ENCODE measurements at regions not wholly inside any gene's neighbourhood (a gene's known extent, or its start where the extent isn't known, plus 50 kb on each side); places are given as distances from the start of the nearest gene placed in this dataset.

GRCh38 chr1:163897412-163898155 is 575.8 kb downstream of the NUF2 start:
- intact Hi-C loops (cut with micrococcal nuclease; ENCODE audit: unreplicated experiment), result no loop called here
- no peak for DNase-seq (ENCODE audit: low read depth, low spot score)
- no peak for ATAC-seq

GRCh38 chr1:163906283-163906682 is 584.5 kb downstream of the NUF2 start:
- Histone ChIP-seq H3K9me3 (ENCODE audit: control insufficient read depth, insufficient read depth, low read depth, low read length) (no peaks in the 10 kb centered on the region), H3K4me1 (ENCODE audit: control insufficient read depth, insufficient read depth, low read length) (no peaks in the 10 kb centered on the region), H3K27me3 (ENCODE audit: control insufficient read depth, insufficient read depth, low read length) (no peaks in the 10 kb centered on the region), H3K36me3 (ENCODE audit: control insufficient read depth, insufficient read depth, low read length) (no peaks in the 10 kb centered on the region), H3K27ac (ENCODE audit: low read length) (no peak overlapping the region), H3K4me3 (ENCODE audit: low read depth in 2 of 2, low read length in 2 of 2) (no peak overlapping the region)
- TF ChIP-seq TCF7L2 (IDR thresholded peaks at IDR 0.05; ENCODE audit: low read depth, low read length) (no peak), SIN3A (IDR thresholded peaks at IDR 0.05; ENCODE audit: borderline replicate concordance, insufficient read depth, low read depth, low read length) (no peak), POLR2AphosphoS5 (IDR thresholded peaks at IDR 0.05; ENCODE audit: low read depth, low read length) (no peak), CTCF (IDR thresholded peaks at IDR 0.05) (no peak), REST (IDR thresholded peaks at IDR 0.05; ENCODE audit: insufficient read depth in 1 of 2, low read depth in 2 of 2, low read length in 1 of 2) (no peak)
- POLR2A ChIA-PET, result no interaction called here
- DNase-seq (ENCODE audit: low read depth, low spot score) (no peak), ATAC-seq (no peak)
- in situ Hi-C loops (cut with HindIII; ENCODE audit: low pct_unique_long_range_greater_than_20kb, low sequenced_read_pairs), result no loop called here
- no TSS peak for BruUV-seq (replicated peaks)
- intact Hi-C loops (cut with micrococcal nuclease; ENCODE audit: unreplicated experiment), result no loop called here
- CTCF ChIA-PET, result no interaction called here

More at GRCh38 chr1:163897412-163898155, 575.8 kb downstream of the NUF2 start:
- CTCF ChIA-PET, result no interaction called here
- TF ChIP-seq REST (IDR thresholded peaks at IDR 0.05; ENCODE audit: insufficient read depth in 1 of 2, low read depth in 2 of 2, low read length in 1 of 2) (no peak), TCF7L2 (IDR thresholded peaks at IDR 0.05; ENCODE audit: low read depth, low read length) (no peak), SIN3A (IDR thresholded peaks at IDR 0.05; ENCODE audit: borderline replicate concordance, insufficient read depth, low read depth, low read length) (no peak), CTCF (IDR thresholded peaks at IDR 0.05) (no peak), POLR2AphosphoS5 (IDR thresholded peaks at IDR 0.05; ENCODE audit: low read depth, low read length) (no peak)
- H3K9me3 ChIP-seq (ENCODE audit: control insufficient read depth, insufficient read depth, low read depth, low read length), result no peaks in the 10 kb centered on the region
- BruUV-seq (replicated peaks), result no TSS peak
- POLR2A ChIA-PET, result no interaction called here
- H3K4me1 ChIP-seq (ENCODE audit: control insufficient read depth, insufficient read depth, low read length), result no peaks in the 10 kb centered on the region
- no peaks in the 10 kb centered on the region for H3K27me3 ChIP-seq (ENCODE audit: control insufficient read depth, insufficient read depth, low read length)
- no peaks in the 10 kb centered on the region for H3K36me3 ChIP-seq (ENCODE audit: control insufficient read depth, insufficient read depth, low read length)
- no peak overlapping the region for H3K27ac ChIP-seq (ENCODE audit: low read length)
- H3K4me3 ChIP-seq (ENCODE audit: low read depth in 2 of 2, low read length in 2 of 2), result no peak overlapping the region
- in situ Hi-C loops (cut with HindIII; ENCODE audit: low pct_unique_long_range_greater_than_20kb, low sequenced_read_pairs), result no loop called here
